Stimulated activated CD8-positive, alpha-beta memory T cell treated with anti-CD3 and anti-CD28 coated beads, Interleukin-7, amount 100 ng/mL, for 24 hours (primary cell): ENCODE measurements at regions not wholly inside any gene's neighbourhood (a gene's known extent, or its start where the extent isn't known, plus 50 kb on each side); places are given as distances from the start of the nearest gene placed in this dataset.
"Not testable (repeated sequence)": the region's sequence is repeated elsewhere in the genome, so short reads cannot be mapped to it uniquely, and the experiment has no call there.

Experiments used
- DNase-seq: peaks from one replicate; pipeline ENCODE4 v3.0.0-alpha.2; 2020; ENCODE audit warnings: low read depth

- DNase-seq, result no peak
These were observed 1024.1 kb upstream of the KLHL29 start for GRCh38 chr2:22360735-22361374.

GRCh38 chr2:22361571-22361970 lies 1023.4 kb upstream of the KLHL29 start:
- no peak for DNase-seq

- DNase-seq, result no peak
These were observed 1009.9 kb upstream of the KLHL29 start for GRCh38 chr2:22375096-22375495.

- no peak for DNase-seq
These were observed 1007.7 kb upstream of the KLHL29 start for GRCh38 chr2:22377268-22377667.

GRCh38 chr2:22382479-22383169 lies 1002.4 kb upstream of the KLHL29 start:
- no peak for DNase-seq

GRCh38 chr2:22397847-22398246 lies 987.1 kb upstream of the KLHL29 start:
- no peak for DNase-seq

- DNase-seq, result no peak
These were observed 981.2 kb upstream of the KLHL29 start for GRCh38 chr2:22403748-22404147.

GRCh38 chr2:22406625-22407024 lies 978.4 kb upstream of the KLHL29 start:
- no peak for DNase-seq

GRCh38 chr2:22420076-22420475 lies 964.9 kb upstream of the KLHL29 start:
- DNase-seq, result no peak

GRCh38 chr2:22442051-22442450 lies 942.9 kb upstream of the KLHL29 start:
- DNase-seq, result no peak

GRCh38 chr2:22444281-22444680 lies 940.7 kb upstream of the KLHL29 start:
- no peak for DNase-seq

GRCh38 chr2:22449696-22450095 lies 935.3 kb upstream of the KLHL29 start:
- DNase-seq, result no peak

GRCh38 chr2:22450831-22451230 lies 934.1 kb upstream of the KLHL29 start:
- no peak for DNase-seq

GRCh38 chr2:22454826-22455485 lies 930.0 kb upstream of the KLHL29 start:
- no peak for DNase-seq

GRCh38 chr2:22458440-22458839 lies 926.5 kb upstream of the KLHL29 start:
- DNase-seq, result no peak

GRCh38 chr2:22475103-22475502 lies 909.9 kb upstream of the KLHL29 start:
- DNase-seq, result not testable (repeated sequence)

- no peak for DNase-seq
These were observed 906.6 kb upstream of the KLHL29 start for GRCh38 chr2:22478329-22478728.

- DNase-seq, result no peak
These were observed 903.3 kb upstream of the KLHL29 start for GRCh38 chr2:22481486-22482259.

- no peak for DNase-seq
These were observed 901.9 kb upstream of the KLHL29 start for GRCh38 chr2:22483036-22483435.

GRCh38 chr2:22485486-22485885 lies 899.5 kb upstream of the KLHL29 start:
- DNase-seq, result no peak

GRCh38 chr2:22486343-22486742 lies 898.6 kb upstream of the KLHL29 start:
- DNase-seq, result no peak

GRCh38 chr2:22487036-22487435 lies 897.9 kb upstream of the KLHL29 start:
- no peak for DNase-seq

GRCh38 chr2:22487541-22487940 lies 897.4 kb upstream of the KLHL29 start:
- no peak for DNase-seq
